Lung (tissue), 11 donors: ENCODE measurements at regions not wholly inside any gene's neighbourhood (a gene's known extent, or its start where the extent isn't known, plus 50 kb on each side); places are given as distances from the start of the nearest gene placed in this dataset.

Source experiments
- ATAC-seq: fragments of 200-7000 bp; cut with Tn5 transposase; one replicate; pipeline ENCODE4 v1.9.1; 2020; ENCODE audit warnings: moderate number of reproducible peaks; ENCODE audit not compliant: insufficient read depth, low FRiP score
- DNase-seq, 3 donors: peaks; one replicate each; pipeline ENCODE4 v3.0.0-alpha.2; 2013 to 2017
- H3K27ac ChIP-seq, 2 donors: one replicate each; pipeline ENCODE4 v1.5.1; 2013; ENCODE audit warnings: mild to moderate bottlenecking in 2 of 2, moderate library complexity in 2 of 2, control low read depth in 1 of 2, inconsistent platforms in 1 of 2, low read depth in 1 of 2, low read length in 1 of 2
- H3K27me3 ChIP-seq, 3 donors: one replicate each; pipeline ENCODE4 v1.5.1; 2013; ENCODE audit warnings: low read length in 2 of 3; ENCODE audit not compliant: control insufficient read depth in 3 of 3, insufficient read depth in 3 of 3
- H3K36me3 ChIP-seq, 4 donors: one replicate each; pipeline ENCODE4 v1.5.1; 2013; ENCODE audit warnings: low read length in 4 of 4, mild to moderate bottlenecking in 1 of 4, moderate library complexity in 1 of 4; ENCODE audit not compliant: control insufficient read depth in 4 of 4, insufficient read depth in 4 of 4
- H3K4me1 ChIP-seq, 5 donors: one replicate each; pipeline ENCODE4 v1.5.1; 2013; ENCODE audit warnings: low read length in 5 of 5, mild to moderate bottlenecking in 2 of 5, moderate library complexity in 1 of 5; ENCODE audit not compliant: control insufficient read depth in 5 of 5, insufficient read depth in 5 of 5
- H3K4me3 ChIP-seq: one replicate; pipeline ENCODE4 v1.5.1; 2013; ENCODE audit warnings: mild to moderate bottlenecking, control low read depth, moderate library complexity
- H3K9ac ChIP-seq, 2 donors: one replicate each; pipeline ENCODE4 v1.5.1; 2013; ENCODE audit warnings: low read length in 2 of 2, control low read depth in 1 of 2; ENCODE audit not compliant: insufficient read depth in 1 of 2
- H3K9me3 ChIP-seq, 4 donors: one replicate each; pipeline ENCODE4 v1.5.1; 2013; ENCODE audit warnings: low read length in 3 of 4, mild to moderate bottlenecking in 1 of 4, moderate library complexity in 1 of 4; ENCODE audit not compliant: control insufficient read depth in 4 of 4, insufficient read depth in 3 of 4
- CTCF ChIP-seq: IDR thresholded peaks from 2 replicates; pipeline ENCODE4 v1.5.1; 2012; ENCODE audit warnings: mild to moderate bottlenecking; ENCODE audit errors: control extremely low read depth, extremely low read depth
- WGBS, 2 donors: extraction: QIAGEN DNeasy Blood & Tissue Kit; methylation state at CpG; one replicate each; pipeline ENCODE4 v1.1.7; 2013; 5-methylcytosine and 5-hydroxymethylcytosine counted together
- donor health status: control.
- donor health status: control.
- donor health status: Bipolar disorder and iron deficiency.
- donor health status: healthy.
- donor health status: DM: yes; HTN: yes; CAD: no.

- ATAC-seq (no peak), DNase-seq (no peak)
- no peaks in the 10 kb centered on the region for H3K36me3 ChIP-seq
- no peaks in the 10 kb centered on the region for H3K27me3 ChIP-seq
- H3K9me3 ChIP-seq = peaks cover 0 to 2% (median 0%) of the 10 kb centered on the region in 4 donors
- H3K4me1 ChIP-seq = peaks cover 0 to 2% (median 0%) of the 10 kb centered on the region in 5 donors
- TF ChIP-seq CTCF = no peak
- H3K9ac ChIP-seq = no peak overlapping the region
- no peak overlapping the region for H3K27ac ChIP-seq
- H3K4me3 ChIP-seq = no peak overlapping the region
These were observed 107.1 kb upstream of the TCF4 start for GRCh38 chr18:55695091-55695490.

GRCh38 chr18:55694291-55694690, 106.3 kb upstream of the TCF4 start:
- H3K36me3 ChIP-seq = no peaks in the 10 kb centered on the region
- no peaks in the 10 kb centered on the region for H3K27me3 ChIP-seq
- peaks cover 0 to under 1% (median 0%) of the 10 kb centered on the region in 5 donors for H3K4me1 ChIP-seq
- 52 to 56% methylated on average over 1 of the region's 1 CpG for WGBS, 2 donors
- H3K9ac ChIP-seq = no peak overlapping the region
- H3K4me3 ChIP-seq = no peak overlapping the region
- H3K9me3 ChIP-seq = peaks cover 0 to 2% (median 0%) of the 10 kb centered on the region in 4 donors
- no peak overlapping the region for H3K27ac ChIP-seq
- no peak for TF ChIP-seq CTCF
- ATAC-seq (no peak), DNase-seq (no peak)

GRCh38 chr18:55688030-55688429, 100.0 kb upstream of the TCF4 start:
- Histone ChIP-seq H3K9me3 (peaks cover 0 to 2% (median 0%) of the 10 kb centered on the region in 4 donors), H3K4me3 (no peak overlapping the region), H3K27me3 (no peaks in the 10 kb centered on the region), H3K9ac (no peak overlapping the region), H3K27ac (no peak overlapping the region), H3K4me1 (no peaks in the 10 kb centered on the region), H3K36me3 (no peaks in the 10 kb centered on the region)
- DNase-seq (no peak), ATAC-seq (no peak)
- no peak for TF ChIP-seq CTCF
- WGBS, 2 donors = 76 to 84% methylated on average over 4 of the region's 4 CpGs

- TF ChIP-seq CTCF = no peak
- ATAC-seq = no peak
- no peaks in the 10 kb centered on the region for H3K27me3 ChIP-seq
These were observed 99.1 kb upstream of the TCF4 start for GRCh38 chr18:55687106-55687505.

More at GRCh38 chr18:55687106-55687505, 99.1 kb upstream of the TCF4 start:
- no peaks in the 10 kb centered on the region for H3K4me1 ChIP-seq
- H3K27ac ChIP-seq = no peak overlapping the region
- 83 to 84% methylated on average over 3 of the region's 3 CpGs for WGBS, 2 donors
- no peak overlapping the region for H3K9ac ChIP-seq
- H3K9me3 ChIP-seq = peaks cover 0 to 2% (median 0%) of the 10 kb centered on the region in 4 donors
- H3K4me3 ChIP-seq = no peak overlapping the region
- DNase-seq = no peak
- H3K36me3 ChIP-seq = no peaks in the 10 kb centered on the region
